ENCODE measurements at regions not wholly inside any gene's neighbourhood (a gene's known extent, or its start where the extent isn't known, plus 50 kb on each side); places are given as distances from the start of the nearest gene placed in this dataset.

GRCh38 chr9:103474156-103474555 lies 479.0 kb downstream of the CYLC2 start:
- TF ChIP-seq, protein P1, sequence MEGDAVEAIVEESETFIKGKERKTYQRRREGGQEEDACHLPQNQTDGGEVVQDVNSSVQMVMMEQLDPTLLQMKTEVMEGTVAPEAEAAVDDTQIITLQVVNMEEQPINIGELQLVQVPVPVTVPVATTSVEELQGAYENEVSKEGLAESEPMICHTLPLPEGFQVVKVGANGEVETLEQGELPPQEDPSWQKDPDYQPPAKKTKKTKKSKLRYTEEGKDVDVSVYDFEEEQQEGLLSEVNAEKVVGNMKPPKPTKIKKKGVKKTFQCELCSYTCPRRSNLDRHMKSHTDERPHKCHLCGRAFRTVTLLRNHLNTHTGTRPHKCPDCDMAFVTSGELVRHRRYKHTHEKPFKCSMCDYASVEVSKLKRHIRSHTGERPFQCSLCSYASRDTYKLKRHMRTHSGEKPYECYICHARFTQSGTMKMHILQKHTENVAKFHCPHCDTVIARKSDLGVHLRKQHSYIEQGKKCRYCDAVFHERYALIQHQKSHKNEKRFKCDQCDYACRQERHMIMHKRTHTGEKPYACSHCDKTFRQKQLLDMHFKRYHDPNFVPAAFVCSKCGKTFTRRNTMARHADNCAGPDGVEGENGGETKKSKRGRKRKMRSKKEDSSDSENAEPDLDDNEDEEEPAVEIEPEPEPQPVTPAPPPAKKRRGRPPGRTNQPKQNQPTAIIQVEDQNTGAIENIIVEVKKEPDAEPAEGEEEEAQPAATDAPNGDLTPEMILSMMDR (conservative IDR thresholded peaks at IDR 0.05 in 1 of 2, IDR thresholded peaks at IDR 0.05 in 1 of 2; ENCODE audit: extremely low read depth in 1 of 2, insufficient read depth in 1 of 2, low read depth in 1 of 2, low read length in 2 of 2), result no peak
- TF ChIP-seq EZH2 (IDR thresholded peaks at IDR 0.05; ENCODE audit: borderline replicate concordance, low read length), result no peak

All from mammary epithelial cell (primary cell).